Glomerular visceral epithelial cell (primary cell): ENCODE measurements at regions not wholly inside any gene's neighbourhood (a gene's known extent, or its start where the extent isn't known, plus 50 kb on each side); places are given as distances from the start of the nearest gene placed in this dataset.
A peak's percentile ranks its signal among the peaks of the same experiment; 100 is the strongest.

Experiments
- DNase-seq: peaks from one replicate; pipeline ENCODE4 v3.0.0-alpha.2; 2016; ENCODE audit errors: extremely low spot score

DNA sequence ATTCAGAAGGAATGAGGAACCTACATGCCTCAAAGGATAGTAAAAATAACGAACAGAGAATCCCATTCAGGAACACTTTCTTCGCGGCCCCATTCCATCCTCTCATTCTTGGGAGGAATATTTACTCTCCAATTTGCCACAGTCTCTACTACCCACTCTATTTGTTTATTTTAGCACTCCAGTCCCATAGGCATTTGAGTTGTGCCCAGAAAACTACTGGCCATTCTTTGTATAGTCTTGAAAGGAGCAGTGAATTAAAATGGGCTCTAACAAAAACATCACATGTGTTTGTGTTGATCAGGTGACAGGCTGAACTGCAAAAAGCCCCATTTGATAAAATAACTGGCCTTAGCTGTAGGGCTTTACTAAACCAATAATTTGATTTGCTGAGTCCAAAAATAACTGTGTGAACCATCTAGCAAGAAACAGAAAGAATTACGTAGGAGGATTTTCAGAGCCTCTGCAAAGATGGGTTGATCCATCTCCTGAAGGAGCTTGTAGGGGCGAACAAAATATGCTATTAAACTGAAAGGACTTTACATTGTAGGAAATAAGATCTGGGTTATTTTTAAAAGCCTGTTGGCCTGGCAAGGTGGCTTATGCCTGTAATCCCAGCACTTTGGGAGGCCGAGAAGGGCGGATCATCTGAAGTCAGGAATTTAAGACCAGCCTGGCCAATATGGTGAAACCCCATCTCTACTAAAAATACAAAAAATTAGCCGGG lies 142.3 kb upstream of the CPNE8 start:
- no peak for DNase-seq

DNA sequence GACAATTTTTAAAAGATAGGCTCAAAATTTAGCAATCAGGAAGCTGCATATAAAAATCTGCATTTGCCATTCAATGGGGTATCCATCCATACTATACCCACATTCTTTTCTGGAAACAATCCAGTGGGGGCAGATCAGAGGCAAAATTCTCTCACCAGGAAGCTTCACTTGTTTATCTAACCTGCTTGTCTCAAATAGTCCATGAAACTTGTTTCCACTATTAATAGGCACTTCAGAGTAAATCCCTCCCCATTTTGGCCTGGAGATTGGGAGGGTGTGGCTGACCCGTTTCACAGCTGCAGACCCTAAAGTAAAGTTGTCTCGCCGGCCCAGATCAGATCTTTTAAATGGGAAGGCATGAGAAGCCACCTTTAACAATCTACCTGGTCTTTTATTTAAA lies 139.4 kb upstream of the CPNE8 start:
- no peak for DNase-seq

DNA sequence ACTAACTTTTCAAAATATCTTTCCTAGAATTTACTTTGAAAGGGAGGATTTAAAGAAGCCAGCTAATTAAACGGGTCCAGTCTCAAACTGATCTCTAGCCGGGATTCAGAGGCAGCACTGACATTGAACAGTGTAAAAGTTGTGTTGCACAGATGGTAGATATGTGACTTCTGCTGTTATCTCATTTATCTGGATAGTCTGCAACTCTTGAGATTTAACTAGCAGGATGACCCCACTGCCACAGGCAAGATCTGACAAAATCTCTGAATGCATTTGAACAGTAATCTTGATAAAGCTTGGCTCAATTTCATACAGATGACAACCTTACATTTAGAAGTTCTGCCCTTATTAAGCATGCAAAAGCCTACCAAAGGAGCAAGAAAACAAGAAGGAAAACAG lies 138.0 kb upstream of the CPNE8 start:
- DNase-seq, result no peak

DNA sequence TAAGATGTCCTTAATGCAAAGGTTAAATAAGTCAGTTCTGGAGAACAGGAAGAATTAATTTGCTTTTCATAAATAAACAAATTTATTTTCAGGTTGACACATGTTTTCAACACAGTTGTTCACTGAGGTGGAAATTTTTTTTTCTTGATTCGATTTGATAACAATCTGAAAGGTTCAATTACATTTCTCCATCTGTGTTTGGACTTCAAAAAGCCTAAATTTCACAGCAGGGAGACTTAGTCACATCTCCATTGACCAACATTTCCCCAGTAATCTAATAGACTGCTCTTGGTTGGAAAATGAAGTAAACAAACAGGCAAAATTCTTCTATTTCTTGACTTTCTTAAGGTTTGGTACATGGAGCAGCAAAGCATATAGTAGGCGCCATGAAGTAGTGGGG lies 134.9 kb upstream of the CPNE8 start:
- no peak for DNase-seq

DNA sequence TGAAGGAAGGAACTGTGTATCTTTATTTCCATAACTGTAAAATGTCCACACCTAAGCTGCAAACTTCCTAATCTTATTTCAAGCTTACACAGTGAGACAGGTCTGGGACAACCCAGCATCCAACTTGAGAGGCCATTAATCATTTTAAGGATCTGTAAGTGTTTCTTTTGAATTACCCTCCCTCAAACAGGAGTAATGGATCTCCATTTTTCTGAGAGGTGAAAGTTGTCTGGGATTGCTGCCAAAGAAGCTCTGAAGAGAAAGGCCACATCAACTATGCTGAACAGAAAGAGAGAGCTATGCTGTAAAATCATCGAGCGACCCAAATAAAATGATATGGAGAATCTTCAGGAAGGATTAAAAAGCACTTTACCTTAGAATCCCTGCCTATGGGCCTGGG lies 131.7 kb upstream of the CPNE8 start:
- no peak for DNase-seq

DNA sequence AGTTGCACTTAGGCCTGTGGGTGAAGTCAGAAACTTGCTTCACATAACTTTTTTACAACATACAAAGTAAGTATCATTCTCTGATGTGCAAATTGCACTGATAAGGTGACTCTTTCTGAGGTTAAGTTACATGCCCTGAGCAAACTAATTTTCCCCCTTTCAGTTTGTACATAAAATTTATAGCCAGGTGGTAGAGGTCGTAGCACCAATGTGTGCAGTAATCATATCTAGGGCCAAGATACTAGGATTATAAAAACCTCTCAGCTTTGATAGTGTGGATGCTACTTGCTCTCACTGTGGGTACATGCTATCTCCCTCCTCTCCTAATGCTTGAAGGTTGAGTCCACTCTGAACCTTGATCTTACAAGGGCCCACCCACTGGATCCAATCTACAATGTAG lies 130.7 kb upstream of the CPNE8 start:
- DNase-seq, result no peak

DNA sequence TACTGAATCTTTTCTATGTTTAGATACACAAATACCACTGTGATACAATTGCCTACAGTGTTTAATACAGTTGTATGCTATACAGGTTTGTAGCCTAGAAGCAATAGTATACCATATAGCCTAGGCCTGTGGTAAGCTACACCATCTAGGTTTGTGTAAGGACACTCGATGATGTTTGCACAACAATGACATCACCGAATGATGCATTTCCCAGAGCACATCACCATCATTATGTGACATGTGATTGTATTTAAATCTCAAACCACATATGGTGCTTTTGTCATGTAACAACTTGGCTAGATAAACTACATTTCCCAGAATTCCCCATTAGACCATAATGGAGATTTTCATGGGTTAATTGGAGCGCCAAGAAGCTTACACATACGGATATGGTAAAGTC lies 128.4 kb upstream of the CPNE8 start:
- DNase-seq, result no peak

DNA sequence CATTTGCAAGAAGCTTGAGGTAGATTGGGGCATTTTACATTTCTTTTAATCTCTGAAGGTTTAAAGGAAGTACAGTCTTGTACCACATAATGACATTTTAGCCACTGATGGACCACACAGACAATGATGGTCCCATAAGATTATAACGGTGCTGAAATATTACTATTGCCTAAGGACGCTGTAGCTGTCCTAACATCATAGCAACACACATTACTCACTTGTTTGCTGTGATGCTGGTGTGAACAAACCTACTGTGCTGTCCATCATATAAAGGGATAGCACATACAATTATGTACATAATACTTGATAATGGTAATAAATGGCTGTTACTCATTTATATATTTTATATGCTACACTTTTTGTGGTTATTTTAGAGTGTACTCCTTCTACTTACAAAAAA lies 127.1 kb upstream of the CPNE8 start:
- DNase-seq, result no peak

DNA sequence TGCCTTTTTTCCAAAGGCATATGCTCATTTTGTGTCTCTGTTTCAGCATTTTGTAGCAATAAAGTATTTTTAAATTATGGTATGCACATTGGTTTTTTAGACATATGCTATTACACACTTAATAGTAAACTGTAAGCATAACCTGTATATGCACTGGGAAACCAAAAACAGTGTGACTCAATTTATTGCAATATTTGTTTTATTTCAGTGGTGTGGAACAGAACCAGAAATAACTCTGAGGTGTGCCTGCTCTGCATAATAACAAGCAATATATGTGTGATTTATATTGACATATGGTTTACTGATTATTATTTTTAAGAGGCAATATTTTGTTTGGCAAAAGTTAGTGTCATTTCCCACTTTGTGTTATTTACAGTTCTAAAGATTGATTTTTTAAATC lies 126.6 kb upstream of the CPNE8 start:
- no peak for DNase-seq

DNA sequence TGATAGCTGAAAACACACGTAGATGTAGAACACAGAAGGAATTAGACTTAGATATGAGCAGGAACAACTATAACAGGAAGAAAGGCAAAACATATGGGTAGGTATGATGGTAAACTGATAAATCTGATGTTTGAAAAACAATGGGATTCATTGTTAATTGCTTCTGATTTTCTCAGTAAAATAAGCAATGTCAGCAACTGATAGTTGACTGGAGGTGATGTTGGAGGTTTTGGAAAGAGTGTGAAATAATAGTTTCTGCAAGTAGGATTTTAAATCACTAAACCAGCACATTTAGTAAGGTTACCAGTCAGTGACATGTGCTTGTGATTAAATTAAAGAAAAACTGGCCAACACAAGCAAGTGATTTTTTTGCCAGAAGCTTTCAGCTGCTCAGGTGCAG lies 123.0 kb upstream of the CPNE8 start:
- no peak for DNase-seq

DNA sequence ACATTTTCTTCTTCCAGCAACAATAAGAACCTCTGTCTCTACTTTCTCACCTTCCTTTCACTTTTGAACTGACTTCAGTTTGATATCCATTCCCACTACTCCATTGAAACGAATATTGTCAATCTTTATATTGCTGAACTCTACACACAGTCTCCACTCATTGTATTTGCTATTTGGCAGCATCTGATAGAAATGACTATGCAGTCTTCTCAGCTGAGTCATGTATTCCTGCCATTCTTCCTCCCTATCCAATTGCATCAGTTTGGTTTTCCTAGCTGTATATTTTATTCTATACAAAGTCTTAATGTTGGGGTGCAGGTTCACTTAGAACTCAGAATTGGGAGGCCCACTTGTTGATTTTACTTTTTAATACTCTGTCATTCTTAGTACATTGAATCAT lies 107.5 kb upstream of the CPNE8 start:
- DNase-seq, result peak; percentile 1

DNA sequence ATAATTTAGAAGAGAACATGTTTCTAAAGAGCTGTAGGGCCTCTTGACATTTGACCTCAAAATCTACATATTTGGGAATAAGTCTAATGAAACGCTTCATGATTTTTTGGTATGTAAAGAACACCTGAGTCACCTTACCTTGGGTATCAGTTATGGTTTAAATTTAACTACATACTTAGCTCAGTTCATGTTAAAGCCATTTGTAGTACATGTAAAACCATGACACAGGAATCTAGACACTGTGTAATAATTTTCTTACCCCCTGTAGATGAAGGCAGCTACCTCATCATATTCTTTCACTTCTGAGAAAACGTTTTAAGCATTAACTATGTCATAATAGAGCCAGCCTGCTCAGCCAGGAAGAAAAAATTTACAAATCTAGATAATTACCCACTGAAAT lies 105.8 kb upstream of the CPNE8 start:
- DNase-seq, result peak; percentile 36

DNA sequence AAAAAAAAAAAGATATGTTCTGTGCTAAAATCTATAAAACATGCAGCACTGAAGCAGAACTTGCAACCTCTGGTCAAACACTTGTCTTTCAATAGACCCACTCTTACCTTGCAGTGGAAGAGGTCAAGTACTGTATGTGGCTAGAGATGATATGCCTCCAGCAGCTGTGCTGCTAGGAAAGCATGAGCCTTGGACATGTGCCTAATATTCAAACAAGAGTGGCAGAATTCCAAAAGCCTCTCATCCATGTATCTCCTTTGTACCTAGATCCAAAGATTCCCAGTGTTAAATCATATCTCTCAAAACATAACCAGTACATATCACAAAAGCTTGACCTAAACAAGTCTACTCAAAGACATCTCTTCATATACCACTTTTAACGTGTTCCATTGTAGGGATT lies 105.0 kb upstream of the CPNE8 start:
- DNase-seq, result peak; percentile 51

DNA sequence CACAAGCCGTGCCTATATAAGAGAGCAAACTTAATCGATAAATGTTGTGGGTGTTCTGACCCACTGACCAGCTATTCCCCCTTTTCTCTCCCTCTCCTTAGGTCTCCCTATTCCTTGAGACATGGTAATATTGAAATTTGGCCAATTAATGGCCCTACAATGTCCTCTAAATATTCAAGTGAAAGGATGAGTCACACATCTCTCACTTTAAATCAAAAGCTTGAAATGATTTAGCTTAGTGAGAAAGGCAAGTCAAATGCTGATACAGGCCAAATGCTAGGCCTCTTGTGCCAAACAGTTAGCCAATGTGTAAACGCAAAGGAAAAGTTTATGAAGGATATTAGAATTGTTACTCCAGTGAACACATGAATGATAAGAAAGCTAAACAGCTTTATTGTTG lies 102.2 kb upstream of the CPNE8 start:
- DNase-seq, result no peak

DNA sequence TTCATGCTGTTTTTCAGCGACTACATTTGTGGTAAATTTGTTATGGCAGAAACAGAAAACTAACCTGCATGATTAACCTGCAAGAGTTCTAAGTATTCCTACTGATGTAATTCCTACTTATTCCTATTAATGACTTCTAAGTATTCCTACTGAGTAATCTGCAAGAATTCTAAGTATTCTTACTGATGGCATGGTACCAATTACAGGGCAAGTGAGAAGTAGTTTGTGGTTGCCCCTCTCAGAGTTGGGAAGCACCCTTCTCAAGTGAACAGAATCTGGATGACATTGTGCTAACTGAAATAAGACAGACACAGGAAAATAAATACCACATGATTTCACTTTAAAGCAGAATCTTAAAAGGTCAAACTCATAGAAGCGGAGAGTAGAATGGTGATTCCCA lies 100.9 kb upstream of the CPNE8 start:
- DNase-seq, result peak; percentile 76

DNA sequence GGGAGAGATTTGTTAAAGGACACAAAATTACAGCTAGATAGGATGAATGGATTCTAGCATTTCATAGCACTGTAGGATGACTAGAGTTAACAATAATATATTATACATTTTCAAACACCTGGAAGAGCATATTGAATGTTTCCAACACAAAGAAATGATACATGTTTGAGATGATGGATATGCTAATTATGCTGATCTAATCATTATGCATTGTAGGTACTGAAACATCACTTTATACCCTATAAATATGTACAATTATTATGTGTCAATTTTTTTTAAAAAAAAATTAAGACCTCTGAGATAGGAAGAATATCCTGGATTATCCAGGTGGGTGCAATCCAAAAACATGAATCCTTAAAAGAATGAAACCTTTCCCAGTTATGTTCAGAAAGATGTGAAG lies 100.3 kb upstream of the CPNE8 start:
- no peak for DNase-seq

DNA sequence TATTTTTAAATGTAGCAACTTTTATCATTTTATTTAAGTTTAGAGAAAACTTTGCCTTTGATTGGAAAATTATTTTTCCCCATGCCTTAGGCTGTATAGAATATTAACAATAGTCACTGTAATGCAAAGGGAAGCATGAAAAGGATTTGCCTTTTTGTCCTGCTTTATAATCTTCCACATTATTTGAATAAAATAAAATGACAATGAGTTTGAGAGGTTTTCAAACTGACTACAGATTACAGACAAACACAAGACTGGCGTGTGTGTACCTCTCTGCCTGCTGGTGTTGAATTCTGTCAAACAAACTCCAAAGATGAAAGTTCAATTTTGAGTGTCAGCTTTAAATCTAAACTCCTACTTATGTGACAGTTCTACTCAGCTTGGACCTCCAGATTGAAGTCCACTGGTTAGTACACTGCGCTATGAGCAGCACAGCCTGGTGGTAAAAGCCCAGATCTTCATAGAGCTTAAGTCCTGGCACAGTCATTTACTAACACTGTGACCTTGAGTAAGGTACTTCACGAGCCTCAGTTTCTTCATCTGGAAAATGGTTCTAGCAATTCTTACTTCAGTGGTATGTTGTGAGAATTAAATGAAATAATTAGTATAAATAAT lies 98.3 kb upstream of the CPNE8 start:
- DNase-seq, result no peak

DNA sequence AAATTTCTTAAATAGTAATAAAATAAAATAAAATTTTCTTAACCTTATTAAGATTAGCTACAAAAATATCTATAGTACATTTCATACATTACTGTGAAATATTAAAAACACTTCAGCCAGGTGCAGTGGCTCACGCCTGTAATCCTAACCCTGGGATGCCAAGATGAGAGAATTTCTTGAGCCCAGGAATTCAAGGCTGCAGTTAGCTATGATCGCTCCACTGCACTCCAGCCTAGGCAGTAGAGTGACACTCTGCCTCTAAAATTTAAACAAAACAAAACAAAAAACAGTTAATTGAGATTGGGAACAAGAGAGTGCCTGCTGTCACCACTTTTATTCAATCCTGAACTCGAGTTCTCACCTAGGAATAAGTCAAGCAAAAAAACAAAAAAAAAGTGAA lies 95.0 kb upstream of the CPNE8 start:
- no peak for DNase-seq

DNA sequence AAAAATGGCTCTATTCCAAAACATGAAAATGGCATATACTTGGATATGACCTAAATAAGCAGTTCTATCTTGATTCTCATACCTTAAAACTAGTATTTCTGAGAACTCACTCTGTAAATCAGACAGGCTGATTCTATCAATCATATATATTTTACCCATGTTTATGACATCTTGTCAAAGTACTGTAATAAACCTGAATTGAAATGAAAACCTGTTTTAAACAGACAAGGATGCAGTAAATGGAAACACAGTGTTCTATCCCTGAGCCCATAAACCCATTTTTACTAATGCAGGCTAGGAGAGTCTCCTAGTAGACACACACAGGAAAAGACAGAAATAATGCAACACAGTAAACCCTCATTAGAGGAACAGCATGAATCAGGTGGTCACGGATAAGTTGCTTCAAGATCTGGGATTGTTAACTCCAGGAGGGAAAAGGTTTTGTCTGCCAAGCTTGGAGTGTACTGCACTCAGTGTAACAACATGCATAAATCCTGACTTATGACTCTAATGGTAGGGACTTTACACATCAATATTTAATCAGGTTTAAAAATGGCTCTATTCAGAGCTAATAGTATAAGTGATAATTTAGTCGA lies 93.6 kb upstream of the CPNE8 start:
- no peak for DNase-seq

DNA sequence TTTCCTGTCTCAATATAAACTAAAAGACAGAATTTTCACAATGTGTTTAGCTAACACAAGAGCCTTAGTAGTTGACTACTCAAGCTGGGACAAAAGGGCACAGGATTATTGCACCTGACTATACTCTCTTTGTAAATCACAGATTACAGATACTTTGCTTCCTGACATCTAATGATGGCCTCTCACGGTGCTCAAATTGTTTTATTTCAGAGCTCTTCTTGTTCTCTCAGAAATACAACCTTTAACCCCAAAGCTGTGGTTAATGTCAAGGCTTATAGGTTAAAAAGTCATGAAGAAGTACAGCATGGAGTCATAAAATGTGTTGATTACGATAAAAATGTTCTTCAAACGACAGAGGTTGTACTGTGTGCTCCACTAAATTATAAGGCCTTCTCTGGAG lies 89.9 kb upstream of the CPNE8 start:
- DNase-seq, result no peak

DNA sequence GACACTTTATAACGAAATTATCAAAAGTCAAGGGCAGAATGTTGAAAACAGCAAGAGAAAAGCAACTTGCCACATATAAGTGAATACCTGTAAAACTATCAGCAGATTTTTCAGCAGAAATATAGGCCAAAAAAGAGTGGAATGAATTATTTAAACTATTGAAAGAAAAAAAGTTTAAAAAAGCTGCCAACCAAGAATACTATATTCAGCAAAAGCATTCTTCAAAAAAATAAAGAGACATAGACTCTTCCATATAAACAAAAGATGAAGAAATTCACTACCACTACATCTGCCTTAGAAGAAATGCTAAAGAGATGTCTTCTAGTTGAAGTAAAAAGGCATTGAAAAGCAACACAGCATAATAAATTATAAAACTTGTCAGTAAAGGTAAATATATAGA lies 80.6 kb upstream of the CPNE8 start:
- no peak for DNase-seq

DNA sequence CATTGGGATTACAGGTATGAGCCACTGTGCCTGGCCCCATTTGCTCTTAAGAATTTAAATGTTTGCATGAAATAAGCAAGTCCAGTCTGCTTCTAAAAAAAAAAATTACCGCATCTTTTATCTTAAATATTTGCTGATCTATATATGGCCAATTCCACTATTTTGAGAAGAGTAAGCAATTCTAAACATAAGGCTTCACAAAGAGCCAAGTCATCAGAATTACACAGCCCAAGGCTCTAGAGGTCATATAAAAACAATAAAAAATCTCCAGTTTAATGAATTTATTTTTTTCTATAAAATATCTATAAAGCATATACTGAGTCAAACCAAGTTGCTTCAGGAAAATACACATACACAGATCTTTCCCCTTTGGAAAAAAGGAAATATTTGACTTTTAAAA lies 79.0 kb upstream of the CPNE8 start:
- DNase-seq, result no peak

DNA sequence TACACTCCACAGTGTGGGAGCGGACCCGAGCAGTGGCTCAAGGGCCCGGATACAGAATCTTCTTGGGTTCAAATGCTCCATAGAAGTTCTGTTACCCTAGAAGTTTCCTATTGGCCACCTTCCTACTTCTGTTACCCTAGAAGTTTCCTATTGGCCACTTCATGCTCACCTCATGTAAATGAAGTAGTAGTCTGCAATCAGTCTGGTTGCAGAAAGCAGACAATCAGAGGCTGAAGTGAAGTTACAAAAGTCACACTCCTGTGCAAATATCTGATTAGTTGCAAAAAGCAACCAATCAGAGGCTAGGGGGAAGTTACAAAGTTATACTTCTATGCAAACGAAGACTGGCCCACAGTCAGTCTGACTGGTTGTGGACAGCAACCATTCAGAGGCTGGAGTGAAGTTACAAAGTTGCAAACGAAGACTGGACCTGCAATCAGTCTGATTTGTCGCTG lies 77.8 kb upstream of the CPNE8 start:
- DNase-seq, result no peak

DNA sequence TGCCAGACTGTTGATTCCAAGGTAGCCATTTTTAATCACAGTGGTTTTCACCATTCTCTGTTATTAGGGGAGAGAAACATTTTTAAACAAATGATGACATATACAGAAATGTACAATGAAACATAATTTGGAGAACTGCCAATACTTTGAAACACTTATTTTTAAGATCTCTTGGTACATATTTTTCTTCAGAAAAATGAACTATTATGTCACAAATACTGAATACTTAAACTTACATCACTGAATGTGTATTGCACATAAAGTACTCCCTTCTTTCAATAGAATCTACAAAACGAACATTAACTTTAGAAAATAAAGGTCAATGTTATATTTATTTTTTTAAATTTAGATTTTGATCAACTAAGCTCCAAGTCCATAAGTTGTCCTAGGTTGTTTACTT lies 71.7 kb upstream of the CPNE8 start:
- DNase-seq, result no peak
